Thoracic aorta (tissue), 2 donors: ENCODE measurements at regions not wholly inside any gene's neighbourhood (a gene's known extent, or its start where the extent isn't known, plus 50 kb on each side); places are given as distances from the start of the nearest gene placed in this dataset.

Source experiments
- ATAC-seq: fragments of 150-250 bp; one replicate; pipeline ENCODE4 v1.8.0; 2017; ENCODE audit warnings: low read depth; ENCODE audit not compliant: insufficient number of reproducible peaks, low FRiP score
- DNase-seq: peaks from one replicate; pipeline ENCODE4 v3.0.0-alpha.2; 2020; ENCODE audit warnings: low spot score
- H3K27ac ChIP-seq, 2 donors: fragments of 200-600 bp; sonication (generic); 1 replicate in 1 of 2; 2 replicates in 1 of 2; pipeline ENCODE4 v1.5.1; 2016; ENCODE audit warnings: mild to moderate bottlenecking in 2 of 2, moderate library complexity in 2 of 2
- H3K27me3 ChIP-seq: fragments of 200-600 bp; sonication (generic); replicated peaks from 2 replicates; pipeline ENCODE4 v1.6.0; 2016; ENCODE audit warnings: mild to moderate bottlenecking; ENCODE audit not compliant: insufficient read depth
- H3K36me3 ChIP-seq: fragments of 200-600 bp; sonication (generic); one replicate; pipeline ENCODE4 v1.5.1; 2016
- H3K4me1 ChIP-seq, 2 donors: fragments of 200-600 bp; sonication (generic); 1 replicate in 1 of 2; 2 replicates in 1 of 2; pipeline versions ENCODE4 v1.5.1 to v1.6.0; 2016; ENCODE audit warnings: low read depth in 2 of 2, mild to moderate bottlenecking in 1 of 2; ENCODE audit not compliant: control insufficient read depth in 1 of 2
- H3K4me3 ChIP-seq: fragments of 200-600 bp; sonication (generic); 2 replicates; pipeline ENCODE4 v1.5.1; 2016; ENCODE audit warnings: mild to moderate bottlenecking
- H3K9me3 ChIP-seq: fragments of 200-600 bp; sonication (generic); 2 replicates; pipeline ENCODE4 v1.5.1; 2016
- CTCF ChIP-seq: fragments of 200-600 bp; sonication (generic); IDR thresholded peaks from one replicate; pipeline ENCODE4 v1.5.1; 2019; ENCODE audit warnings: antibody characterized with exemption

- no peaks in the 10 kb centered on the region for H3K4me1 ChIP-seq
- no peaks in the 10 kb centered on the region for H3K36me3 ChIP-seq
- no peak for ATAC-seq
- H3K27ac ChIP-seq = no peak overlapping the region
- DNase-seq = no peak
- TF ChIP-seq CTCF = no peak
- H3K4me3 ChIP-seq = no peak overlapping the region
- H3K9me3 ChIP-seq = no peaks in the 10 kb centered on the region
- no peaks in the 10 kb centered on the region for H3K27me3 ChIP-seq
These were observed 139.4 kb upstream of the TENM3 start for GRCh38 chr4:182103614-182104319.

GRCh38 chr4:182105416-182105815, 137.8 kb upstream of the TENM3 start:
- no peaks in the 10 kb centered on the region for H3K9me3 ChIP-seq
- H3K4me3 ChIP-seq = no peak overlapping the region
- ATAC-seq = no peak
- H3K27me3 ChIP-seq = no peaks in the 10 kb centered on the region
- no peak for TF ChIP-seq CTCF
- no peak overlapping the region for H3K27ac ChIP-seq
- no peaks in the 10 kb centered on the region for H3K36me3 ChIP-seq
- no peak for DNase-seq
- no peaks in the 10 kb centered on the region for H3K4me1 ChIP-seq

- H3K27me3 ChIP-seq = no peaks in the 10 kb centered on the region
- H3K4me1 ChIP-seq = no peaks in the 10 kb centered on the region
- H3K27ac ChIP-seq = no peak overlapping the region
- H3K4me3 ChIP-seq = no peak overlapping the region
- no peaks in the 10 kb centered on the region for H3K36me3 ChIP-seq
- no peak for TF ChIP-seq CTCF
- H3K9me3 ChIP-seq = no peaks in the 10 kb centered on the region
- DNase-seq (no peak), ATAC-seq (no peak)
These were observed 135.3 kb upstream of the TENM3 start for GRCh38 chr4:182107931-182108330.

DNA sequence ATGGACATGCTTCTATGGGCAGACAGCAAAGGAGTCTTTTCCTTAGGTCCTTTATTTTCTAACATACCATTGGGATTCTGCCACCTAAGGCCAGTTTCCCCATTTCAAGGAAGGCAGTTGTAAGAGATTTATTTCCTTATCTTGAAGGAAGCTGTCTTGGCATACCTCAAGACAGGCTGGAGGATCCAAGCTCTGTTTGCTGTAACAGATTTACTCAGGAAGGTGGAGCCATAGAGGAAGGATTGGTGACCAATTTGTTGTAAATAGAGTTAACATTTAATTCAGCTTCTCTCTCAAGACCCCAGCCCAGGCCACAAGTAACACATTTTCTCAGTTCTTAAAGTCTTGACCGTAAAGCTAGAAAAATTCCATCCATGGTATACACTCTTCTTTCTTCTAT, 131.6 kb upstream of the TENM3 start:
- TF ChIP-seq CTCF = no peak
- no peaks in the 10 kb centered on the region for H3K9me3 ChIP-seq

DNA sequence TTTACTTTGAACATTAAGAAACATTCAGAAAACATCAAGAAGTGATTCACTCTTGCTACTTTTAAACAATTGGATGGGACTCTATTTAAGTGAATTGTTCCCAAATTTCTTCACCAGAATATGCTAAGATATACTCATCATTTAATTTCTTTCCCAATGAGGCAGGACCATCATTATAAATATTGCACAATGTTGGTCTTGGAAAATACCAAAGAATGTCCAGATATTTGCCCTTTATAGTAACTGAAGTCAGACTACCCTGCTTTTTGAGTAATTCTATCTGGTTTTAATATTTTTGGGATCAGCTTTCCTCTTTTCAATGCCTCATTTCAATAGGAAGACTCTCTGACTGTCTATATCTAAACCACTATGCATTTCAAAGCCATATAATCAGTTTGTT, 129.4 kb upstream of the TENM3 start:
- no peaks in the 10 kb centered on the region for H3K27me3 ChIP-seq
- TF ChIP-seq CTCF = no peak
- no peak overlapping the region for H3K27ac ChIP-seq
- ATAC-seq = no peak
- H3K36me3 ChIP-seq = no peaks in the 10 kb centered on the region
- DNase-seq = no peak
- no peak overlapping the region for H3K4me3 ChIP-seq
- no peaks in the 10 kb centered on the region for H3K4me1 ChIP-seq
- no peaks in the 10 kb centered on the region for H3K9me3 ChIP-seq

More for the DNA sequence above, 131.6 kb upstream of the TENM3 start:
- Histone ChIP-seq H3K27me3 (no peaks in the 10 kb centered on the region), H3K4me3 (no peak overlapping the region), H3K4me1 (no peaks in the 10 kb centered on the region), H3K27ac (no peak overlapping the region), H3K36me3 (no peaks in the 10 kb centered on the region)
- DNase-seq (no peak), ATAC-seq (no peak)
